Renal cortex interstitium (tissue), 11 donors: ENCODE measurements at regions not wholly inside any gene's neighbourhood (a gene's known extent, or its start where the extent isn't known, plus 50 kb on each side); places are given as distances from the start of the nearest gene placed in this dataset.
A peak's percentile ranks its signal among the peaks of the same experiment; 100 is the strongest.
"Not testable (repeated sequence)": the region's sequence is repeated elsewhere in the genome, so short reads cannot be mapped to it uniquely, and the experiment has no call there.

Experiments used
- DNase-seq, 11 donors: peaks; one replicate each; pipeline ENCODE4 v3.0.0-alpha.2; 2013; ENCODE audit warnings: low read depth in 9 of 11, low spot score in 4 of 11; ENCODE audit errors: extremely low read depth in 1 of 11

DNA sequence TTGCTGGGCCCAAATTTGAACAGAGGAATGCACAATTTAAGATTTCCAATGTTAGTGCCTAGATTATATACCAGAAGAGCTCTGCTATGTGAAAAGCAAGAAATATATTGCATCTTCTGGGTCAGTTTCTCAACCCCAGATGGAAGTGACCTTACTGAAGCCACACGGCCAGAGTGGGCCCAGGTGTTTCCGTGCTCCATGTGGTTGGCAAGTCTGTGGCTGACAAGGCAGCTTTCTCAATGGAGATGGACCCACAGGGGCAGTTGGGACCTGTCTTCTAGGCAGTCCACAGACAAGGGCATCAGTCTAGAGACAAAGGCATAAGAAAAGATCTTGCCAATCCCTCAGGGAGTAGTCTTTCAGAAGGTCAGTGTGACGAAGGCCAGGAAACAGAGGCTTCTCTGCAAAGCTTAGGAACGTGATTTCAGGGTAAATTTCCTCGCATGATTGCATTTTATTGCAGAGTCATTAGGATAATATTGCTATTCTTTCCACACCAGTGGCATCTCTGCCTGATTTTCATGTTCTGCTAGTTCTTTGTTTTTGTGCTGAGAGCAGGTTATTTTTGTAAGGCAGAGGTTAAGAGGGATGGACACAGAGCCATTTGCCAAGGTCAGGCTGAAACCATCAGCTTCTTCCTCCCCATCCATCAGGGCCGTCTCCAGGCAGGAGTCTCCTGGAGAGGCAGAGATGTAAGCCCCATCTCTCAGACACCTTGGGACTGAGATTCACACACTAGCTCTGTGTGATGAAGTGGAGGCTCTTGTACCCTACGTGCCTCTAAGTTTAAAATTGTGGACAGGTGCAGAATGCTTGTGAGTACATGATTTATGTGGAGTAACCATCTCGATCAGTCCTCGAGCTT lies 202.1 kb downstream of the ANKRD30B start:
- peak in 3 of 11 donors; percentile 1 to 24 (median 9) for DNase-seq

DNA sequence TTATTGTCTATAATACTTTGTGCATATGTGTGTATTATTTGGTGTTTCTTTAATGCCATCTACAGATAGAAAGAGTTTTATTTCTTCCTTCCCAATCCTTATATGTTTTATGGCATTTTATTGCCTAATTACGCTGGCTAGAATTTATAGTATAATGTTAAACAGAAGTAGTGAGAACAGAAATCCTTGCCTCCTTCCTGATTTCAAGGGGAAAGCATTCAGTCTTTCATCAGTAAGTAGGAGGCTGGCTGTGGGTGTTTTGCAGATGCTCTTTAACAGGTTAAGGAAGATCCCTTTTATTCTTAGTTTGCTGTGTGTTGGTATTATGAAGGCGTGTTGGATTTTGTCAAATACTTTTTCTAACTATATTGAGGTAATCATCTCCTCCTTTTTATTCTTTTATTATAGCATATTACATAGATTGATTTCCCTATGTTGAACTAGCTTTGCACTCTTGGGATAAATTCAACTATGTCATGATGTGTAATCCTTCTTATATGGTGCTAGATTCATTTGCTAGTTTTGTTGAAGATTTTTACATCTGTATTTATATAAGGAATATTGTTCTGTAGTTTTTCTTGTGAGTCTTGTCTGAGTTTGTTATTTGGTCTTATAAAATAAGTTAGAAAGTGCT lies 204.6 kb downstream of the ANKRD30B start:
- not testable (repeated sequence) for DNase-seq

DNA sequence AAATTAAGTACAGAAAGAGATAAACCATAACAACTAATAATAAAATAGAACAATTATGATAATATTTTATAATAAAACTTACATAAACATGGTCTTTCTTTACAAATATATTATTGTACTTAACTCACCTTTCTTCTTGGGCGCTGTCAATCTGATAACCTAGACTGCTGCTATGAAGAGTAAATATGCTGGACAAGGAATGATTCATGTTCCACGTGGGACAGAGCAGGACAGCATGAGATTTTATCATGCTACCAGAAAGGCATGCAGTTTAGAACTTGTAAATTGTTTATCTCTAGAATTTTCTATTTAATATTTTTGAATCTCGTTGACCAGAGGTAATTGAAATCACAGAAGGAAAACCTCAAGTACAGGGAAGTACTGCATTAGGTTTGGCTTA lies 210.7 kb downstream of the ANKRD30B start:
- DNase-seq: no peak

DNA sequence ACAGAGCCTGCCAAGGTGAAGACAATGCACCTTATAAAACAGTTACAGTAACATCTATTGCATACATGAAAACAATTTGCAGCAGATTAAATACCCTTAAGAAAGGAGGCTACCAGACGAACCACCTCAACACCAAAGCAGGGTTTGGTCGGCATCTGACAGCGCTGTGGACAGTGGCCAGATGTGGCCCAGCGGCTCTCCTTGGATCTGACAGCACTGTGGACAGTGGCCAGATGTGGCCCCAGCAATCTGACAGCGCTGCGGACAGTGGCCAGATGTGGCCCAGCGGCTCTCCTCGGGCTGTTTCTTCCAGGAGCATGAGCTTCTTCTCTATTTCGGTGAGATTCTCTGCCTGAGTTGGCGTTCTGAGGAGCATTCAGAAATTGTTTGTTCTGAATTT lies 211.6 kb downstream of the ANKRD30B start:
- DNase-seq: no peak

DNA sequence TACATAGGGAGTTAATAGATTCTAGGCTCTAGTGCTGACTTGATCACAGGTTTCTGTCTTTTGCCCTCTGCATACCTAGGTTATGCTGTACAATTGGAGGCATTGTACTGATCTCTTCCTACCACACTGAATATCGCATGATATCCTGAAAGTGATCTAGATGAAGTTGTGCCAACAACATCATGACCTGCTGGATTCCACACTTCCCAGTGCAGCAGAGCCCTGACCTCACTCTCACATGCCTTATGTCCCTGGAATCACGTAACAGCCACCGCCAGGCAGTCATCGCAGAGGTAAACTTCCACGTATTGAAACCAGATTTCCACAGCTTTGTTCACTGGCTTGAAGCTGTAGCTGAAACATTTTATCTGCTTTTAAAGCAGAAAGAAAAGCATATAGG lies 214.0 kb downstream of the ANKRD30B start:
- no peak for DNase-seq

DNA sequence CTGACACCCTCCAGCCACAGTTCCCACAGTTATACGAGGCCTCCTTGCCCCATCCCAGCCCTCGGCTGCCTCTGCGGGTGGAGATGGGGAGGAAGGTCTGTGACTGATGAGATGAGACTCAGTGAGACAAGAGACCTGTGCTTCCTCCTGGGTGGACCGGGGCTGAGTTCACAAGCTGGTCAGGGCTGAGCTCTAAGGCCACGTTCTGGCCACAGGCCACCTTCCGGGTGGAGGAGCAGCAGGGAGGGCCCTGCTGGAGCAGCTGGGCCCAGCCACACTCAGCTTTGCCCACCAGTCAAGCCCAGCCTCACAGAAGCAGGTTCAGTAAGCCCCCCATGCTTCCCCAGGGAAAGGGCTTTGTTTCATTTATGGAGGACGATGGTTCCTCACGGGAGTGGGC lies 214.7 kb downstream of the ANKRD30B start:
- no peak for DNase-seq

DNA sequence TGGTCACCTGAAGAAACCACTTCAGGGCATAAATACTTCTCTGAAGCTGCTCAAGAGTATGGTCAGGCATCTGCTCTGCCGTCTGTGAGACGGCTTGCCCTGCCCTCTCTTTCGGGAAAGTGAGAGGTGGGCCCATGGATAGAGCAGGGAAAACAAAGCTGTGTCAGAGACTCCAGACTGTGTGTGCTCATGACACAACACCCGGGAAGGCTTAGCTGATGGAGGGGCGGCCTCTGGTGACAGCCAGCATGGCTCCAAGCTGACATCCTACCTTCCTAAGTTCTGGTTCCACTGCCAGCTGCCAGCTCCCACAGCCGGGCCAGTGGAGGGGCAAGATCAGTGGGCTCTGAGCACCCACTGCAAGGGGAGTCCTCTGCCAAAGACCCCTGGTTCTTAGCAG lies 215.3 kb downstream of the ANKRD30B start:
- no peak for DNase-seq

DNA sequence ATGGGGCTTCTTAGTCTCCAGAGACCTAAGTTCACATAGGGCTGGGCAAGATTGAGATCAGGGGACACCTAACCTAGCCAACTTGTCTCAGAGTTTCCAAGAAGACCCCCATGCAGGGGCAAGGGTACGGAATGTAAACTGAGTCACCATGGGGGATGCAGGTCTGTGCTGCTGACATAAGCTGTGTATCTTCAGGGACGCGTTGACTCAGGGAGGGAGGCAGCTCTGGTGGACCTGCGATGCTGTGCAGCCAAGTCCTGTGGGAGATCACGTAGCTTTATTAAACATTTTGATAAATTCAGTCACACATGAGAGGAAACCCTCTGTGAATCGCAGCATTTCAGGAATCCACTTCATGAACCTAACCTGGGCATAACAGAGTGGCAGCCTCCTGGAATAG lies 216.0 kb downstream of the ANKRD30B start:
- no peak for DNase-seq

DNA sequence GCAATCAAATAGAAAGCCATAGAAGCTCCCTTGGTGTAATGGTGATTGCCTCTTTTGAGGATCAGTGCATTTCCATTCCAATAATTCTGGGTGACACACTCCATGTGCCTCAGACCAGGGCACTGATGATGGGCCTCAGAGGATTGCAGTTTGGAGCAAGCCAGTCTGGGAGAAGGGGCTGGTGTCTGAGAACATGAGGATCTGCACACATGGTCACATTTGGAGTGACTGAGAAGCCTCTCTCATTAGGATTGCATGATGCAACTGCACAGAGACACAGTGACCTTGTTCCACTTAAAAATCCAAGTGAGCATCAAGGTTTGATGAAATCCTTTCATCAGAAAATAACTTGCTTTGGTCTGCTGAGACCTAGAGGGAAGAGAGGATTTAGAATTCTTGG lies 216.4 kb downstream of the ANKRD30B start:
- DNase-seq: no peak

DNA sequence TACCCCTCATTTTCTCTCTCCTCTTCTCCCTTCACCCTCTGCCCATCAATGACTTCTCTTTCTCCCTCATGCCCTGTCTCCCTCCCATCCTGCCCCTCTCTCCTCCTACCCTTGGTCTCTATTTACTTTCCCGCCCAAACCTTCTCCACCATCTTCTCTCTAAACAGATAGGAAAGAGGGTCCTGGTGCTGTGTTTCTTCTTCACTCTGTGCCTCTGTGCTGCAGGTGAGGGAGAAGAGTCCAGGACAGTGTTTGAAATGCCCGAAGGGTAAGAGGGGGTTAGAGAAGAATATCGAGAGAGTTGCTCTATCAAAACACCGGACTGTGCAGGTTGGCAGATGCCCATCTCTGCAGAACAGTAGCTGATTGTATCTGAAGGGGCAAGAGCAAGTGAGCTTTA lies 217.0 kb downstream of the ANKRD30B start:
- not testable (repeated sequence) for DNase-seq

DNA sequence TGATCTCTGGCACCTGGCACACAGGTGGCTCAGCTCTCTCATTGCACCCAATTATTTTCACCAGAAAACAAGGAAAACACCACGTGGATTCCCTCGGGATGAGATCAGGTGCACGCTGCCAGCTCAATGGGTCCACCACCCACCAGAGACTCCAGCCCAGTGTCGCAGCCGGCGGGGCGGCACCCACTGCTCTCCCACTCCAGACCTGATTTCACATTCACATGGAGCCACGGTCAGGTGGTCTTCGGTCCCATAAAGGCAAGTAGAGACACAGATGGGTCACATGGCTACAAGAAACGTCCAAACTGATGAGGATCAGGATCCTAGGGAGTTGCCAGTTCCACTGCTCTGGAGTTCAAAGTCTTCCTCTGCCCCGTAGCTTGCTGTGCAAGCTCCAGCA lies 217.6 kb downstream of the ANKRD30B start:
- DNase-seq: no peak

DNA sequence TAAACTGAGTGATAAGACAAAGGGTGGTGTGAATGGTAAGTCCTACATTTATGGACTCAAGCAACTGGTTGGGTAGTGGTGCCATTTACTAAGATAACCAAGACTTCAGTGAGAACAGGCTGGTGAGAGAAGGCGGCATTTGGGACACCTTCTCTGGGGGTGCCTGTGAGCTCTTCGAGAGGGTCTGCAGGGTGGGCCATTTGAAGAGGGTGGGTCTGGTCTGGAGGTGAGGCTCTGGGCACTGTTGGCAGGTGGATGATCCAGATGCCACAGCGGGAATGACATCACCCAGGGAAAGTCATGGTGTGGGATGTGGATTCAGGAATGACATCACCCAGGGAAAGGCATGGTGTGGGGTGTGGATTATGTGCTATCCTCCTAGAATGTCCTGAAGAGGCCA lies 219.3 kb downstream of the ANKRD30B start:
- not testable (repeated sequence) for DNase-seq

DNA sequence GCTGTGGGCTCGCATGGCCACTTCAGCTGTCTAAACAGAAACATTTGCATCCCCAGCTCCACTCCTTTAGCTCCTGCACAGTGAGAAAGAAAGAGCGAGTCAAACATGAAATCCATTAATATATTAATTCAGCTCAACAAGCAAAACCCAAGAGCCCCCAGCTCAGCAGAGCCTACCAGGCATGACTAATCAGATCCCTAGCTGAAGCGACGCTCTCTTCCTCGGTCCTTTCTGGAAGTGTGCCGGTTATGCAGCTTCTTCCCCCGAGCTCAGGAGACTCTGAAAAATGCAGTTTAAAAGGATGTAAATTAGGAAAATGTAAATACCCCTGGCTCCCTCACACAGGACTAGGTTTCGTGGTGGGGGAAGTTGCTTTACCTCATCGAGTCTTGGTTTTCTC lies 221.5 kb downstream of the ANKRD30B start:
- DNase-seq: no peak

DNA sequence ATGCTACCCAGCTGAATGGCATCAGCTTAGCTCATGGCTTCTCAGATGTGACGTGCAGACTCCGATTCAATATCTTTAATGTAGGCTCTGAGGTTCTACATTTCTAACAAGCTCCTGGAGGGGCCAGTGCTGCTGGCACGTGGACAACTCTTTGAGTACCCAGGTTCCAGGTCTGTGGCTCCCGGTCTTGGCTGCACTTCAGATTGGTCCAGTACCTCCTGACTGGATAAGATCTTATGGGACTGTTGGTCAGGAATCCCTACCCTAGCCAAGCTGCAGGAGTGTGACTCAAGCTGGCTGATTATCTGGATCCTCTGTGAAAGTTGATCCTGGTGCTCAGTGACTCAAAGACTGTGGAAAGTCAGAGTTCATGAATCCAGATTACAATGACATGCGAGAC lies 222.1 kb downstream of the ANKRD30B start:
- no peak for DNase-seq

DNA sequence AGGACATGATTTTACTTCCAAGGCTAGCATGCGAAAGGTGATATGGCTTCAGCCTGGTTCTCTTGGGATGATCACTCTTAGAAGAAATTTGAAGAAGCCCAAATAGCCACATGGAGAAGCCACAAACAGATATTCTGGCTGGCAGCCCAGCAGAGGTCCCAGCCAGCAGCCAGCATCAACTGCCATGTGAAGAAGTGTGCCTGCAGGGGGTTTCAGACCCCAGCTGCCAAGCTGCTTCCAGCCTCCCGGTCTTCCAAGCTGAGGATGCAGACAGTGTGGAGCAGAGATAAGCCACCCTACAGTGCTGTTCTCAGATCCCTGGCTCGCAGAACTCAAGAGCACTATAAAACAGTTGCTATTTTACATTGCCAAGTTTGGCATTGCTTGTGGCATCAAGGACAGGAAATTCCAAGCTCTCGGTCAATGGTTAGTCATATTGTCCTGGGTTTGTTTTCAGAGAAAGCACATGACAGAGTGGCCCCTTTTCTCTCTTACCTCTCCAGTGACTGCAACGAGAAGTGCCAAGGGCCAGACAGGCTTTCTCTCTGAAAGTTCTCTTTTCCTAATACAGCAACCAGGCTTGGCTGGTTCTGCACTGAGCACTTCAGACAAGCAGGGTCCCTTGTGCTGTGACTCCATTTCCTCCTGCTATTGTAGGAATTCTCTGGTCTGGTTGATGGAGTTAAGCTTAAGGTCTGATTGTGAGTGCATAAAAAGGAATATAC lies 223.7 kb downstream of the ANKRD30B start:
- DNase-seq: no peak

DNA sequence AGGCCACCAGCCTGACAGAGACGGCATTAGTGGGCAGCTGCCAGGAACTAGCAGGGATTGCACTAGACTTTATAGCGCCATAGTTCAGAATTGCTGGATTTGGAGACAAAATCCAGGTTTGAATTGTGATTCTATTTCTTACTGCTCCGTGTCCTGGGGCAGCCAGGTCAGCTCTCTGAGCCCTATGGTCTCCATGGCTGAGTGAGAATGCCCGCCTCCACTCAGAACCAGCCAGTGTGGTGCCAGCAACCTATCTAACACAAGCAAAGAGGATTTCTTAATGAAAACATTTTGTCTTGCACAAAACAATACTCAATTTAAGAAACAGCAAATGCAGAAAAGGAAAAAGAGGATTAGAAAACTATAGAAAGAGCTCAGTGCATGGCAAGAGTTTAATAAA lies 225.4 kb downstream of the ANKRD30B start:
- not testable (repeated sequence) for DNase-seq

DNA sequence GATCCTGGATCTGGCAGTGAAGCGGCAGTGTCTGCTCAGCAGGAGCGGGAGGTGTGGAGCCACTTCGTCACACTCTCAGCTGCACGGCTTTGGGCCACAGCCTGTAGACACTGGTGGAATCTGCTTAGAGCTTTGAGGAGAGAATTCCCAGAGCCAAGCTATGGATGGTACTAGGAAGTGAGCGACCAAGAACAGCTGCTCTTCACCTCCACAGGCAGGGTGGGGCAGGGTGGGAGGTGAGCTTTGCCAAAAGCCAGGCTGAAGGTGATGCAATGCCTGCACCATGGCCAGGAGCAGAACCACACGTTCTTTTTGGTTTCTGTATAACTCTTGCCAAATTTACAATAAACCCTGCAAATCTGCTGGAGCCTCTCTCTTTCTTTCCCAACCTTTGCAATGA lies 226.1 kb downstream of the ANKRD30B start:
- DNase-seq: no peak

DNA sequence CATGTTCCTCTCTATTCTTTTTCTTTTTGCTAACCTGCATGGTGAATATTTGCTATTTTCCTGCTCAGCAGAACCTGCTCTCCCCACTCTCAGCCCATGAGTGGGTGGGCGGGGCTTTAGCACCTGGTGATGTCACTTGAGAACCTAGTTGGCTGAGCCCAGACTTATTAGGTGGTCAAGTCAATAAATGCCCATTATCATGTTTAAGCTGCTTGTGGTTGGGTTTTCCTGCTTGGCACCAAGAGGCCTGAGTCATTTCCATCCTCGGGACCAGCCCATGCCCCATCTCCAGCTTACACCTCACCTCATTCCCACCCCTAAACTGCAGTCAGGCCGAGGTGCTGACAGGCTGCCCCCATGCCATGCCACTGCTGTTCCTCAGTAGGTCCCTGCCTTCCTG lies 226.6 kb downstream of the ANKRD30B start:
- DNase-seq: no peak

DNA sequence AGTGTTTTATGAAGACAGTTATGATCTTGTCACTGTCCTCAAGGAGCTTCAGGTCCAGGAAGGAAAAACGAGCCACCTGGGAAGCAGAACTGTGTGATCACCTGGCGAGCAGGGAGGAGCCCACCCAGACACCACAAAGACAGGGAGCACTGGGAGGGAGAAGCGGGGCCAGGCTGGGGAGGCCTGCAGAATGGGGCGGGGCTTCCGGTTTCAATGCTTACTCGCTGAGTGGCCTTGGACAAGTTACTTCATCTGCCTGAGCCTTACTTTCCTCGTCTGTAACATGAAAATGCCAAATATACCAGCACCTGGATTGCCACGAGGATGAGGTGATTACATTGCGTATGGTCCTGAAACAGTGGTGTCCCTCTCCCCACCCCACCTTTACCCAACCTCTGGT lies 227.5 kb downstream of the ANKRD30B start:
- no peak for DNase-seq

DNA sequence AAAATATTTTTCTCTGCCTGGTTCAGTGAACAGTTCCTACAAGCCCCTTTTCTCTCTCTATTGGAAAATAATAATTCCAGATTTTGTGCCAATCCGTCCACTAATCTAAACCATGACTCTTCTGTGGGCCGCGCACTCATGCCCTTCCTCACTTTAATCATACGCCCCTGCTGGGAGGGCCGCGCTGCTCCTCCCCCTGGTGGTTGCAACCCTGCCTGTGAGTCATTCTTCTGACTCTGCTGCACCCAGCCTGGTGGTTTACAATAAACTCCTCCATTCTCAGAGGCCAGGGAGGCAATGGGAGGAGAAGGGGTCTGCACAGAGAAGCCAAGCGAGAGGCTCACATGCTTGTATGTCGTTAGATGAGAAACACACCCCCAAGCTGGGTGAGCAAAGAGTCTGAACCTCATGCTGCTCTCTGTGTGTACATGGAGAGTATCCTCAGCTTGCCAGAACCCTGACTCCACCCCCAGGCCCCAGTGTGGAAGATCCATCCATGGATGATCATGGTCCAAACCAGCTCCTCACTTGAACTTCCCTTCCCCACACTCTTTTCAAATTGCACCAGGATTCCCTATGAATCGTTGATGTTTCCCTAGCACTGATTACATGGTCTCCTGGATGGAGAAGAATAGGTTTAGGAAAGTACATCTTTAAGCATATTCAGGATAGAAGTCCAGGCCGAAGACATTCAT lies 228.9 kb downstream of the ANKRD30B start:
- no peak for DNase-seq
